ENCODE measurements at regions not wholly inside any gene's neighbourhood (a gene's known extent, or its start where the extent isn't known, plus 50 kb on each side); places are given as distances from the start of the nearest gene placed in this dataset.

DNA sequence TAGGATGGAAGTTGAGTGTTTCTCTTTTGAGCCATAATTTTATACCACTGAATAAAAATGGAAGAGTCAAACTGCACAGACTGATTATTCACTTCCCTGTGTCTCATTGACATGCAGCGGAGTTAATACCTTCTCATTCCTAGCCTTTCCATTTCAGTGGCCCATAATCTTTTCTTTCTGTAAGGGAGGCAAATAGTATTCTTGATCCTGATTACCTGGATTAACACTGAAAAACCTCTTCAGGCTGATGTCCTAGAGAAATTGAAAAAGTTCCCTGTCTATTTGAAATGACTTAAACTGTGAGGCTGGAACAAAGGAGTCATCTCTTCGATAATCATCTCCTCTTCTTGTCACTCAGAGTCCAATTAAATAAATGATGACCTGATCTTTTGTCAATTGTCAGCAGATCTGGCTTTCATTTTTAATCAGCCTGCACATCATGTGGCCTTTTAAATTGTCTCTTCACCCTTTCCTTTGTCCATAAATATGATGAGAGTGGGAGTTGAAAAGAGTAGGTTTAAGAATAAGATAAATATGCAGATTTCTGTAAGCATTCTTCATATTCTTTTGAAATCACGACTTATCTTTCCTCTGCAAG is 713.0 kb downstream of the EPM2A start (continued):
- TF ChIP-seq, protein P1, sequence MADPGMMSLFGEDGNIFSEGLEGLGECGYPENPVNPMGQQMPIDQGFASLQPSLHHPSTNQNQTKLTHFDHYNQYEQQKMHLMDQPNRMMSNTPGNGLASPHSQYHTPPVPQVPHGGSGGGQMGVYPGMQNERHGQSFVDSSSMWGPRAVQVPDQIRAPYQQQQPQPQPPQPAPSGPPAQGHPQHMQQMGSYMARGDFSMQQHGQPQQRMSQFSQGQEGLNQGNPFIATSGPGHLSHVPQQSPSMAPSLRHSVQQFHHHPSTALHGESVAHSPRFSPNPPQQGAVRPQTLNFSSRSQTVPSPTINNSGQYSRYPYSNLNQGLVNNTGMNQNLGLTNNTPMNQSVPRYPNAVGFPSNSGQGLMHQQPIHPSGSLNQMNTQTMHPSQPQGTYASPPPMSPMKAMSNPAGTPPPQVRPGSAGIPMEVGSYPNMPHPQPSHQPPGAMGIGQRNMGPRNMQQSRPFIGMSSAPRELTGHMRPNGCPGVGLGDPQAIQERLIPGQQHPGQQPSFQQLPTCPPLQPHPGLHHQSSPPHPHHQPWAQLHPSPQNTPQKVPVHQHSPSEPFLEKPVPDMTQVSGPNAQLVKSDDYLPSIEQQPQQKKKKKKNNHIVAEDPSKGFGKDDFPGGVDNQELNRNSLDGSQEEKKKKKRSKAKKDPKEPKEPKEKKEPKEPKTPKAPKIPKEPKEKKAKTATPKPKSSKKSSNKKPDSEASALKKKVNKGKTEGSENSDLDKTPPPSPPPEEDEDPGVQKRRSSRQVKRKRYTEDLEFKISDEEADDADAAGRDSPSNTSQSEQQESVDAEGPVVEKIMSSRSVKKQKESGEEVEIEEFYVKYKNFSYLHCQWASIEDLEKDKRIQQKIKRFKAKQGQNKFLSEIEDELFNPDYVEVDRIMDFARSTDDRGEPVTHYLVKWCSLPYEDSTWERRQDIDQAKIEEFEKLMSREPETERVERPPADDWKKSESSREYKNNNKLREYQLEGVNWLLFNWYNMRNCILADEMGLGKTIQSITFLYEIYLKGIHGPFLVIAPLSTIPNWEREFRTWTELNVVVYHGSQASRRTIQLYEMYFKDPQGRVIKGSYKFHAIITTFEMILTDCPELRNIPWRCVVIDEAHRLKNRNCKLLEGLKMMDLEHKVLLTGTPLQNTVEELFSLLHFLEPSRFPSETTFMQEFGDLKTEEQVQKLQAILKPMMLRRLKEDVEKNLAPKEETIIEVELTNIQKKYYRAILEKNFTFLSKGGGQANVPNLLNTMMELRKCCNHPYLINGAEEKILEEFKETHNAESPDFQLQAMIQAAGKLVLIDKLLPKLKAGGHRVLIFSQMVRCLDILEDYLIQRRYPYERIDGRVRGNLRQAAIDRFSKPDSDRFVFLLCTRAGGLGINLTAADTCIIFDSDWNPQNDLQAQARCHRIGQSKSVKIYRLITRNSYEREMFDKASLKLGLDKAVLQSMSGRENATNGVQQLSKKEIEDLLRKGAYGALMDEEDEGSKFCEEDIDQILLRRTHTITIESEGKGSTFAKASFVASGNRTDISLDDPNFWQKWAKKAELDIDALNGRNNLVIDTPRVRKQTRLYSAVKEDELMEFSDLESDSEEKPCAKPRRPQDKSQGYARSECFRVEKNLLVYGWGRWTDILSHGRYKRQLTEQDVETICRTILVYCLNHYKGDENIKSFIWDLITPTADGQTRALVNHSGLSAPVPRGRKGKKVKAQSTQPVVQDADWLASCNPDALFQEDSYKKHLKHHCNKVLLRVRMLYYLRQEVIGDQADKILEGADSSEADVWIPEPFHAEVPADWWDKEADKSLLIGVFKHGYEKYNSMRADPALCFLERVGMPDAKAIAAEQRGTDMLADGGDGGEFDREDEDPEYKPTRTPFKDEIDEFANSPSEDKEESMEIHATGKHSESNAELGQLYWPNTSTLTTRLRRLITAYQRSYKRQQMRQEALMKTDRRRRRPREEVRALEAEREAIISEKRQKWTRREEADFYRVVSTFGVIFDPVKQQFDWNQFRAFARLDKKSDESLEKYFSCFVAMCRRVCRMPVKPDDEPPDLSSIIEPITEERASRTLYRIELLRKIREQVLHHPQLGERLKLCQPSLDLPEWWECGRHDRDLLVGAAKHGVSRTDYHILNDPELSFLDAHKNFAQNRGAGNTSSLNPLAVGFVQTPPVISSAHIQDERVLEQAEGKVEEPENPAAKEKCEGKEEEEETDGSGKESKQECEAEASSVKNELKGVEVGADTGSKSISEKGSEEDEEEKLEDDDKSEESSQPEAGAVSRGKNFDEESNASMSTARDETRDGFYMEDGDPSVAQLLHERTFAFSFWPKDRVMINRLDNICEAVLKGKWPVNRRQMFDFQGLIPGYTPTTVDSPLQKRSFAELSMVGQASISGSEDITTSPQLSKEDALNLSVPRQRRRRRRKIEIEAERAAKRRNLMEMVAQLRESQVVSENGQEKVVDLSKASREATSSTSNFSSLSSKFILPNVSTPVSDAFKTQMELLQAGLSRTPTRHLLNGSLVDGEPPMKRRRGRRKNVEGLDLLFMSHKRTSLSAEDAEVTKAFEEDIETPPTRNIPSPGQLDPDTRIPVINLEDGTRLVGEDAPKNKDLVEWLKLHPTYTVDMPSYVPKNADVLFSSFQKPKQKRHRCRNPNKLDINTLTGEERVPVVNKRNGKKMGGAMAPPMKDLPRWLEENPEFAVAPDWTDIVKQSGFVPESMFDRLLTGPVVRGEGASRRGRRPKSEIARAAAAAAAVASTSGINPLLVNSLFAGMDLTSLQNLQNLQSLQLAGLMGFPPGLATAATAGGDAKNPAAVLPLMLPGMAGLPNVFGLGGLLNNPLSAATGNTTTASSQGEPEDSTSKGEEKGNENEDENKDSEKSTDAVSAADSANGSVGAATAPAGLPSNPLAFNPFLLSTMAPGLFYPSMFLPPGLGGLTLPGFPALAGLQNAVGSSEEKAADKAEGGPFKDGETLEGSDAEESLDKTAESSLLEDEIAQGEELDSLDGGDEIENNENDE (IDR thresholded peaks at IDR 0.05; ENCODE audit: insufficient replicate concordance, low read length) = no peak
- TF ChIP-seq POLR2A (IDR thresholded peaks at IDR 0.05; ENCODE audit: control extremely low read depth in 1 of 2, low read depth in 2 of 2, low read length in 2 of 2) = no peak
- TF ChIP-seq, protein P2, sequence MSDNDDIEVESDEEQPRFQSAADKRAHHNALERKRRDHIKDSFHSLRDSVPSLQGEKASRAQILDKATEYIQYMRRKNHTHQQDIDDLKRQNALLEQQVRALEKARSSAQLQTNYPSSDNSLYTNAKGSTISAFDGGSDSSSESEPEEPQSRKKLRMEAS (IDR thresholded peaks at IDR 0.05) = no peak
- no peak for TF ChIP-seq NRF1 (IDR thresholded peaks at IDR 0.05; ENCODE audit: low read depth, low read length)
- TF ChIP-seq GABPA (IDR thresholded peaks at IDR 0.05; ENCODE audit: borderline replicate concordance, insufficient read depth, low read length) = no peak
- no peak for TF ChIP-seq TAF7 (optimal IDR thresholded peaks at IDR 0.05; ENCODE audit: borderline replicate concordance, low read depth, low read length)
- TF ChIP-seq CHD2 (IDR thresholded peaks at IDR 0.05; ENCODE audit: low read length) = no peak
- TF ChIP-seq FOSL1 (IDR thresholded peaks at IDR 0.05; ENCODE audit: insufficient read depth, low read depth, low read length) = no peak
- TF ChIP-seq CBX8 (IDR thresholded peaks at IDR 0.05; ENCODE audit: borderline replicate concordance, low read depth, low read length) = no peak
- no peak for TF ChIP-seq BCL11A (IDR thresholded peaks at IDR 0.05; ENCODE audit: low read depth in 2 of 2, low read length in 2 of 2)
- TF ChIP-seq RBBP5 (IDR thresholded peaks at IDR 0.05; ENCODE audit: borderline replicate concordance, low read depth, low read length) = no peak
- no peak for TF ChIP-seq POU5F1 (IDR thresholded peaks at IDR 0.05; ENCODE audit: low read depth, low read length)

Data from H1 (cell line).